ENCODE measurements at regions not wholly inside any gene's neighbourhood (a gene's known extent, or its start where the extent isn't known, plus 50 kb on each side); places are given as distances from the start of the nearest gene placed in this dataset.

DNA sequence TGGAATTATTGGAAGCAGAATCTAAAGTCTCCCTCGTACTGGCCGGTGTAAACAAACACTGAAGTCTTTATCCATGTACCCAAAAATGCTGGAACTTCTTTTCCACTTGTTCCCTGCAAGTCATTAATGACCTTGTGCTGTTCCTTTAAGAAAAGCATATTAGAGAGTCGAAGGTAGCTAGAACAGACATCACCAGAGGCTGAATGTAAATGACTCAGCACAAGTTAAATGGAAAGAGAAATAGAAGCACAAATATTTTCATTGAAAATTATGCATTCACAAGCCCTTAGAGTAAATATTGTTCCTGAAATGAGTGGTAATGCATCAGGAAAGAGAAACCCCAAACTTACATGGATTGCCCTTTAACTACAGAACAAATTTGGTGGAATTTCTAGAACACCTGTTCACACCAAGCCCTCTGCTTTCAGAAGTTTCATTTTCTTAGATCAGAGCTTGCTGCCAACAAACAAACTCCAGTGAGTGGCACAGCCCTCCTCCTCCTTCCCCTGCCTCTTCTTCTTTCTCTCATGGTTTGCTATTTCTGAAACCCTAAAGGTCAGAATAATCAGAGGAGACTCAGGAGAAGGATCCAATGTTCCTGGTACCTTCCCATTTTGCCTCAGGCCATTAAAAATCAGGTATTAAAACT, 264.3 kb downstream of the TXNL1 start:
- DNase-seq: no peak

DNA sequence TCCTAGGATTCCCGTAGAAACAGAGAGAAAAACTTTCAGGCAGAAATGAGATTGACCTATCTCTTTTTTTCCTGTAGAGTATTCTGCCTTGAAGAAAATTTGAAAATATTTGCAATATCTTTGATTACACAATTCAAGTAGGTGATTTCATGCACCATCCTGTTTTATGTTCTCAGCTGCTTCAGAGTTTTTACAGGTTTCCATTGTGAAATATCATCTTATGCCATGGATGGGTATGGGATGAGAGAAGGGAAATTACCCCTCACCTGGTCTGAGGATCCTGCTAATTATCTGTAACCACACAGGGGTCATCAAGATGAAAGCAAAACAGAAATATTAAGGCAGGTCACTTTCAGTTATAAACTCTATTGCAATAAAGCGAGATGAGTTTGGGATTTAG, 264.8 kb downstream of the TXNL1 start:
- DNase-seq: no peak

DNA sequence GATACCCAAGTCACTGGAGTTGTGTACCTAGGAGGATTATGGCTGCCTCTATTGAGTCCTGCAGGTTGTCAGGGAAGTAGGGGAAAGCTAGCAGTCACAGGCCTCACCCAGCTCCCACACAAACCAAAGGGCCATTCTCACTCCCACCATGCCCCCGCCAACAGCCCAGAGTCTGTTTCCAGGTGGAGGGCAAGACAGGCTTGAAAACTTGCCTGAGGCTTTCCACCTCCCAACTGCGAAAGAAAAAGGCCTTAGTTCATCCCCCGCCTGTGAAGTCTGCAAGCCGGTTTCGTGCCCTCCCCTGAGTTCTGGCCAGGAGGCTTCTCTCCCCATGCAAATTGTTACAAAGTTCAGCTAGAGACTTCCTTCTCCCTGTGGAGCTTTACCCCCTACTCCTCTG, 270.3 kb downstream of the TXNL1 start:
- no peak for DNase-seq

DNA sequence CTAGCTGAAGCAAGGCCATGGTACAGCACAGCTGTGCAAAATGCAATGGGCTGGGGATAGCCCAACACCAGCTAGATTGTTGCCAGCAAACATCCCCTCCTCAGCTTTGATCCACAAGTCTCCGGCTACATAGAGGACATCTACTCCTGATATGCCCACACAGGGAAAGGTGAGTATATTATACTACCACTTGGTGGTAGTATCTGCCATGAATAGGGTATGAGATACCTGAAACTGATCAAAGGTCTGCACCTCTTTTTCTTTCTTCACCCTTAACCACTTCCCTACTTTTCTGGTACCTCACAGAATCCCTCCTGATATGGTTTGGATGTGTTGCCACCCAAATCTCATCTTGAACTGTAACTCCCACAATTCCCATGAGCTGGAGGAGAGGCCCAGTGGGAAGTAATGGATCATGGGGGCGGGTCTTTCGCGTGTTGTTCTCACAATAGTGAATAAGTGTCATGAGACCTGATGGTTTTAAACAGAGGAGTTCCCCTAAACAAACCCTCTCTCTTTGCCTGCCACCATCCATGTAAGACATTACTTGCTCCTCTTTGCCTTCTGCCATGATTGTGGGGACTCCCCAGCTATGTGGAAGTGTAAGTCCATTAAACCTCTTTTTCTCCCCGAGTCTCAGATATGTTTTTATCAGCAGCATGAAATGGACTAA, 279.6 kb downstream of the TXNL1 start:
- no peak for DNase-seq

DNA sequence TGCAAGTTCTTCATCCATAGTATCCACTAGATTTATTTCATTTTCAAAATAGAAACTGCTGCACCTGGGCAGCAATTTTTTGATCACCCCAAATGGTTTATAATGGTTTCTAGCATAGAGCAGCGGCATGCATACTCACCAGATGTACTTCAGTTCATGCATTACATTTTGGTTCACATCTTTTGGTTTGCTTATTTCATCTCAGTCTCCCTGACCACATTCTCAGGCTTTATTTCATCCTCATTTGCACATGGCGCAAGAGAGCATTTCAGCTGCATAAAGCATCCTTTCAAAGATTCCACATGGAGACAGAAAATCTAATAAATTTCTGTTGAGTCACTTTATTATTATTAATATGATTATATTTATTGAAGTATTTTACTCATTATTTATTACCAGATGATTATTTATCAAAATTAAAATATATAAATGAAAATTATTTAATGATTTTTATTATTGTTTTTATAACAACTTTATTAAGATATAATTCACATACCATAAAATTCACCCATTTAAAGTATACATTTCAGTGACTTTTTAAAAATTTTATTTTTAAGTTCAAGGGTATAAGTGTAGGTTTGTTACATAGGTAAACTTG, 284.6 kb downstream of the TXNL1 start:
- no peak for DNase-seq

DNA sequence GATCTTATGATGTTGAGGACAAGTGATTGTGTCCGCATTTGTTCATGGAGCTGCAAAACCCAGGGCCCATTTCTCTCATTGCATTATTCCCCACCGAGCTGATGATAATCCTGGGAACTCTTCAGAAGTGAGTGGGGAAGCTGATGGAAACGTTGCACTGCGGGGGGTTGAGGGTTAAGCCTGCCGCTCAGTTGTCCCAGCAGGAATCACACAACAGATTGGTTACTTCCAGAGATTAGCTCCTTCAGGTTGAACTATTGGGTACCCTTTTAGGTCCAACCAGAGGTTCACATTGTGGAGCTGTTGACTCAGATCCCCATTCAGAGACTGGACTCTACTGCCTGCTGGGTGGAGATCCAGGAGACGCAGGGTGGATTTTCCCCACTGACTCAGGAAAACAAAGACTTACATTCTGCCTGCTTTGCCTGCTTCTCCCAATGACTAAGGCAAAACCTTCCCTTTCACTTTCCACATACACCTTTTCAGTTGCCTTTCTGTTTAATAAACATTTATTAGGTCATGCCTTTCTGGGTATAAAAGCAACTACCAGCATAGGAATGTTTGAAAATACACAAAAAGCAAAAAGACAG, 286.4 kb downstream of the TXNL1 start:
- DNase-seq: no peak

DNA sequence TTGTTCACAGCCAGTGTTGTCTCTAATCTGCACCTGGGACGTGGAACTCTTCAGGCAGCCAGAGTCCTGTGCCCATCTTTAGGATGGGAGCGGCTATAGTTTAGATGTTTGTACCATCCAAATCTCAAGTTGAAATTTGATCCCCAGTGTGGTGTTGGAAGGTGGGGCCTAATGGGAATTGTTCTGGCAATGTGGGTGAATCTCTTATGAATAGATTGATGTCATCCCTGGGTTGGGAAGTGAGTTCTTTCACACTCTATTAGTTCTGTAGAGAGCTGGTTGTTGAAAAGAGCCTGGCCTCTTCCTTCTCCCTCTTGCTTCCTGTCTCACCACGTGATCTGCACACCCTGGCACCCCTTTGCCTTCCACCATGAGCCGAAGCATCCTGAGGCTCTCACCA, 300.9 kb downstream of the TXNL1 start:
- no peak for DNase-seq

DNA sequence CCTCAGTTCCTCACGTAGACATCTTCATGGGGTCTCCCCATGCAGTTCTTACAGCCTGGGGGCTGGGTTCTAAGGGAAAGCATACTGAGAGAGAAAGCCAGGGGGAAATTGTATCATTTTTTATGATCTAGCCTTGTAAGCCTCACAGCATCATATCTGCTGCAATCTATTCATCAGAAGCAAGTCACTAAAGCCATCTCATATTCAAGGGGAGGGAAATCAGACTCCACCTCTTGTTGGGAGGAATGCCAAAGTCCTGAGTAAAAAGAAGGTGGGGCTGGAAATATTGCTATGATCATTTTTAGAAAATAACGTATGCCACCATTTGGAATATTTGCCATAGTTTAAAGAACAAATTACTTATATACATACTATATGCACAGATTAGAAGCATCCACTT, 304.6 kb downstream of the TXNL1 start:
- no peak for DNase-seq

DNA sequence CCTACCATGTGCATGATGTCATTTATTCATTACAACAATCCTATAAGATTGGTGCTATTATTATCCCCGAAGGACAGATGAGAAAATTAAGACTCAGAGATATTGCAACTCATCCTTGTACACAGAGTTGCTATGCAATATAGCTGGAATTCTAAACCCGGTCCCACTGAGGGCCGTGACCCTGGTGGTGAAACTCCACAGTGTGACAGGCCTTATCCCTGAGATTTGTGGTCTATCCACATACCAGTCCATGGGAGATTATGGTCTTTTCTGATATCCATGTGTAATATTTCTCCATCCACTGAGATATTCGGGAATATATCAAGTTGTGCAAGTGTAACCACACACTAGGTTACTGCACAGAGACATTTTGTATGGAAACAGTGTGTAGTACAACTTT, 305.2 kb downstream of the TXNL1 start:
- no peak for DNase-seq

DNA sequence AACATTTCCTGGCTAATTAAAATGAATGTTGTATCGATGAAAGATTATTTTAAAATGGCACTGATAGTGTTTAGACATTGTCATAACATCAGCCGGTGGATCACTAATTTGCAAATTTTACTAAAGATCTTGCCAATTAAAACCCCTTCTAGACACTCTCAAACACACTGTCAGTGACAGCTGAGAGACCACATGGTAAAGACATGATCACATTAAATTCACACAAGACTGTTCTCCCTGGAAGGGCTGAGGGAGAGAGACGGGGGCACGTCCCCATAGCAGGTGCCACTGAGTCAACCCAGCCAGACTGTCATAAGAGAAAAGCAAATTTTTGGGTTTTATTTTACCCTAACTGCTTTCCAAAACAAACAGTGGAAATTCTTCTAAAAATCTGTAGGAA, 306.0 kb downstream of the TXNL1 start:
- no peak for DNase-seq

DNA sequence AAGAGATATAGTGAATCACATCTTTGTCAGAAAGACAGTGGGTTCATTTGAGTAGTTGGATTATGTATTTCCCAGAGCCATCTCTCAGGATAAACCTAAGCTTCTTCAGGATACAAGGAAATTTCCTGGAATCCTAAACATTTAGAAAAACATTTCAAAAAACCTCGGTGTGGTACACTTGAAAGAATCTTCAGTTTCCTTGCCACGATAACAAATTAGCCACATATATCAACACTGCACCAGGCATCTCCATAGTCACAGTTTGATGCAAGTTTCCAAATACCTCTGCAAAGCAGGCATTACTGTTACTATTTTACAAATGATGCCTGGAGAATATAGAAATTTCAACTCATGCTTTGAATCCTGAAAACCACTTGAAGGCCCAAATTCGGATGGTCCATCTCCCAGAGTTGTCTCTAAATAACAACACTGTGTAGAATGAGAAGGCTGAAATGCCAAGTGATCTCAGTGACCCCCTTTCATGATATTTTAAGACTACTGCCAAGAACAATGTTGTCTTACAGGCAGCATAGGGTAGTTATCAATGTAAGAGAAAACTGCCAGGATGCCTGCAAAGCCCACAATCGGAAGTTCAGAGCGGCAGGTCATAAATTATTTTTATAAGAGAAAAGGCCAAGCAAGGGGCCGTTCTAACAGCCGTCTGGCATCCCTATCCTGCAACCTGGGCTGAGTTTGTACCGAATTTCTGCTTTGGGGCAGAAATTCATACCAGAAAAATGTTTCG, 307.9 kb downstream of the TXNL1 start:
- no peak for DNase-seq

DNA sequence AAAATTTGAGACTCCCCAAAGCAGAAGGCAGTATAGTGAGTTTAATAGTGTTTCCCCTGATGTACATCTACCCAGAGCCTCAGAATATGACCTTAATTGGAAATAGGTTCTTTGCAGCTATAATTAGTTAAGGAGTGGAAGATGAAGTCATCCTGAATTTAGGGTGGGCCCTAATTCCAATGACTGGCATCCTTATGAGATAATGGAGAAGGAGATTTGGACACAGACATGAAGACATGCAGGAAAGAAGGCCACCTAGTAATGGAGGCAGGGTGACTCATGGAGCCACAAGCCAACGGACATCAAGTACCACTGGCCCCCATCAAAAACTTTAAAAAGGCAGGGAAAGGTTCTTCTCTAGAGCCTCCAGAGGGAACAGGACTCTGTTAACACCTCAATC, 308.9 kb downstream of the TXNL1 start:
- no peak for DNase-seq

DNA sequence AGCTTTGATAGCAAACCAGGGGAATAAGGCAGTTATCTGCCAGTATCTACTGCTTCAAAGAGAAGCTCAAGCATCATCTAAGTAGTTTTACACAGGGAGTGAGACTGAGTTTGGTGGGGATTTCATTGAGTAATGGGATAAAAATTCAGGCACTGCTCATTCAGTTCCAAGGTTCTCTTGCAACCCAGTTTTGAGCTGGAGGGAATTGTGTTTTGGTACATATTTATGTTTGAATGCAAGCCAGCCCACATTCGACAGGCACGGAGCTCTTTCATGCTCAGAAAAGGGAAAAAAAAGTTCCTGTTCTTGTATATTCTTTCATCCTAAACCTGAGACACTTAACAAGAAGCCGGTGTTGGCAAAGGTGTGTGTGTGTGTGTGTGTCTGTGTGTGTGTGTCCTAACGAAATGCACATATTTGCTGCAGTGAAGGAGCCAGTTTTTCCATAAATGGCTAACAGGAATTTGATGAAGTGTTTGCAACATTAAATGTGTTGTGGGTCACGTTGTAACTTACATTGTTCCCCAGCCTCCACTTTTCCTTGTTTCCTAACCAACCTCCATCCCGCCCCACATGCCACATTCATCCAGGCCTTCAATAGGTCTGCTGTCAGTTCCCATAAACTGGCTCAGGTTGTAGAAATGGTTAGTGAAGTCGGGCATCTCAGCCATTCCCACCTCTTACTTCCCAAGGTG, 311.1 kb downstream of the TXNL1 start:
- no peak for DNase-seq

DNA sequence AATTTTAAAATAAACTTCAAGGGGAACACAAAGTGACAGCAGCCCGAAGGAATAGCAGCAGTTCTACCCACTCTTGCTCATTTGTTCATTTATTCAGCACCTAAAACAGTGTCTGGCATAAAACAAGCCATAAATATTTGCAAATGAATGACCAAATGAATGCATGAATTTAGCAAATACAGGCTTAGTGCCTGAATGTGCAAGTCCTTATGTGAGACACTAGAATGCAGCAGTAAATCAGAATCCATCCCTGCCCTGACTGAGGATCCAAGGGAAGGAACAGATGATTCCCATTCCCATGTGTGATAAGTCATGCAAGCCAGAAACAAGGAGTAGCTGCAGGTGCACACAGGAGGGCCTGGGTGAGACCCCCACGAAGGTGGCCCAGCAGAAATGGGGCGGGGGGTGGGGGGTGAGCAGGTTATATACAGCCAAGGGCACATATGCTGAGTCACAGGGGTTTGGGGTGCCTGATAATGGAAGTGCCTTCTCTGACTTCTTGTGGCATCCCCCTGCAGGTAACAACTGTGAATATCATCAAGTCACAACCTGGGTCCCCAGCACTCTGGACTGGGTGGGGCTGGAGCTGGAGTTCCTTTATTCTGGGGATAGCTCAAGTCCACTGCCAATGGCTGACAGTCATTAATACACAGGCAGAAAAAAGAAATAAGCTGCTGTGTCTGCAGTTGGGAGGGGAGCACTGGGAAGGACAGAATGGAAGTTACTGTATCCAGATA, 311.9 kb downstream of the TXNL1 start:
- no peak for DNase-seq

DNA sequence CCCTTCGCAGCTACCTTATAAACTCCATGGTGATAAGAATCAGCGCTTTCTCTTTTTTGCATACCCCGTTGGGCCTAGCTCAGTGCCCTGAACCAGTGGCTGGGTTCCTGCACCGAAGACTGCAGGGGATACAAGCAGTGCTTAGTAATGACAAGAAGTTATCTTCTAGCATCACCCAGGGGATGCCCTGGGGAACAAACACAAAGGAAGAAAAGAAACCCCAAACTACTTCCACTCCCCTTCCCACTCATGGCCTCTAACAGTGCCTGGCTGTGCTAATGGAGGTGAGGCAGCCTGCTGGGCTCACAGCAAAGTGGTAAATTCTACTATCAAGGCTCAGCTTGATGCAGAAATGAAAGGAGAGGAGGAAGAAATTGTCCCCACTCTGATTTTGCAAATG, 314.7 kb downstream of the TXNL1 start:
- no peak for DNase-seq

DNA sequence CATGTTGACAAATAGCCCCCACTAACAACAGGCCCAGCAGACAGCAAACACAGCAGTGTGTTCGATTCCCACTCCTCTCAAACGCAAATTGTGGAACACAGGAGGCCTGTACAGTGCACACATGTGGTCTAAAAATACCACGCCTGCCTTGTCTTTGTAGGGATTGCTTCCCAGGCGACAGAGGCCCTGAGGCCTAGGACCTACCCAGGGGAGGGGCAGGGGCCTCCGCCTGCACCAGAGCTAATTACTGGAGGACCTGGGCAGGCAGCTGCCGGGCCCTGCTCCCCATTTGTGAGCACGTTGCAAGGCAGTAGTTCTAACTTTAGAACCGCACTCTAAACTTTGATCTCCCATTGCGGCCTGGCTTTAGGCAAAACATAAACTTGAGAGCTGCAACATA, 316.0 kb downstream of the TXNL1 start:
- no peak for DNase-seq

DNA sequence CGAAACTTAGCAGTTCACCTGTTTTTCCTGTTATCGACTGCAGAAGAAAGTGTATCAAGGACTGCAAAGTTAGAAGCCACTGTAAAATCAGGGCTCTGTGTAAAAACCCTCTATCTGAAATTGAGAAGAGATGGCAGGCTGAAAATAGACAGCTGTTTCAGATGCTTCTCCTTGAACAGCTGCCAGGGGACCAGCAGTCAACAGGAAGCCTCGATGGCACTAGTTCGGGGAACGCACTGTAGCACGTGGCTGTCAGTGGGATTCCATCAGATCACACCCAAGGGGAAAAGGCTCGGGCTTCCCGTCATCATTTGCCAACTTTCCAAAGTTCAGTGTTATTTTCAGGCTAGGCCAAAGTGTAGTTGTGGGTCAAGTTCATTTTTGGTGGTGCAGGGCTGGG, 316.9 kb downstream of the TXNL1 start:
- no peak for DNase-seq

DNA sequence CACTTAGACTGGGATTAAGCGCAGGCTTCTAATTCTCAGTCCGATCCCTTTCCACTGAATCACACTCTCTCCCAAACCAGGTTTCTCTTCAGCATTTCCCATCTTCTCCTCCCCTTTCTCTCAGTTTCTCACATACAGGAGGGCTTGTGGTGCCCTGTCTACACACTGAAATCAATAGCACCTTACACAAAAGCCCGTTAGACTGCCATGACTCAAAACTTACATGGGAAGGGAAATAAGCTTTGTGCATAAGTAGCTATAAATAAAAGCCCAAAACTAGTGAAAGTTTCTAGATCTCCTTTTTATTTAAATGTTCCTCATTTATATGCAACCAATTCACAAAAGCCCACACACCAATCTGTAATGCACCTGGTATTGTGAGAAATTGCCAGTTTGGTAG, 318.4 kb downstream of the TXNL1 start:
- DNase-seq: no peak

DNA sequence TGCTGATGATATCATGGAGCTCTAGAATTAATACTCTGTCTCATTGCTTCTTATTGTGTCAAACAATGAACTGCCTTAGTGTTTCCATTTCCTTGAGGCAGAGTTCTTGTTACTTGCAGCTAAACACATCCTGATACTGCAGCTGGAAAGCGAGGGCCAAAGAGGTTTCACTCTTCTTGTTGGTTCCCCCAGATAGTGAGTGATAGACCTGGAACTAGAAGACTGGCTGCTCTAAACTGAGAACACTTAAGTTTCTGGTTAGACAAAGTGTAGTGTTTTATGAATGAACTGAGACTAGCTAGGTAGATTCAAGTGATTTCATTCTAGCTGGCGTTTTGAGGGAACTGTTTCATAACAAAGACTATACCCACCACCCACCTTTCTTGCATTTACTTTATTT, 321.7 kb downstream of the TXNL1 start:
- DNase-seq: no peak

DNA sequence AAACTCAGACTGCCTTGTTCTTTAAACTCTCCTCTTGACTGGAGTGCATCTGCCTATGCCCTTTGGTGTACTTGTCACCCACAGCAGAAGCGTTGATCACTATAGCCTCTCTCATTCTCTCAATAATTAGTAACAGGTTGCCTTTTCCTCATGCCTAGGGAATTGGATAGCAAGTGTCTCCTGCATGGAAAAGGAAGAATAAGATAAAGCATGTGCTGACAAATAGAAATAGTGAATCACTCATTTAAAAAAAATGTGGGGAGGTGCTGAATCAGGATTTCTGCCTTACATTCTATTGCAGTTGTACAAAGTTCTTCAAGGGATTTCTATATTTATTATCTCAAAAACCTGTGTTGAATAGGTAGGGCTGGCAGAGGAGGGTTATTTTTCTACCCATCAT, 323.0 kb downstream of the TXNL1 start:
- no peak for DNase-seq

DNA sequence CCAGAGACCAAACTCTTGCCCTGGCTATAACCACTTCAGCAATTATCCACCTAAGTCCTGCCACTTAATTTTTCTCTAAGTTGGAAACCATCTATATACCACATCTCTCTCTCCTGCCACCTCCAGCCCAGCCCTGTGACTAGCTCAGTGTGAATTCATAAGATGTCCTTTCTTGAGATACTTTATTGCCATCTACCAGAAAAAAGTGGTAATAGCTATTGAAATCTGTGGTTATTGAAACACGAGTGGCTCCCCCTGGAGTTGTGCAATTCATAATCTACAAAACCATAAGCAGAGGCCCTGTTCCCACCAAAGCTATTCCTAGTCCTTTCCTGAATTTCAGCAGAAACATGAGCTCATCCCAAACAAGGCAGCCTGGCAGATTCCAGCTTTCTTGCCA, 324.0 kb downstream of the TXNL1 start:
- no peak for DNase-seq

All from CD4-positive, alpha-beta T cell treated with Interleukin-21 for 1 hour (primary cell).